Muscle layer of duodenum (tissue), 2 donors: ENCODE measurements at regions not wholly inside any gene's neighbourhood (a gene's known extent, or its start where the extent isn't known, plus 50 kb on each side); places are given as distances from the start of the nearest gene placed in this dataset.
"Not testable (repeated sequence)": the region's sequence is repeated elsewhere in the genome, so short reads cannot be mapped to it uniquely, and the experiment has no call there.

Experiments
- H3K27ac ChIP-seq: one replicate; pipeline ENCODE4 v1.7.0; 2013; ENCODE audit warnings: mild to moderate bottlenecking, low read length
- H3K27me3 ChIP-seq: one replicate; pipeline ENCODE4 v1.7.0; 2013; ENCODE audit warnings: low read depth, mild to moderate bottlenecking, control low read depth, low read length
- H3K36me3 ChIP-seq, 2 donors: one replicate each; pipeline ENCODE4 v1.7.0; 2013; ENCODE audit warnings: low read length in 2 of 2, control low read depth in 1 of 2, mild to moderate bottlenecking in 1 of 2; ENCODE audit not compliant: insufficient read depth in 2 of 2, control insufficient read depth in 1 of 2
- H3K4me1 ChIP-seq, 2 donors: one replicate each; pipeline ENCODE4 v1.7.0; 2013; ENCODE audit warnings: low read length in 2 of 2, mild to moderate bottlenecking in 2 of 2, control low read depth in 1 of 2, moderate library complexity in 1 of 2; ENCODE audit not compliant: insufficient read depth in 2 of 2, control insufficient read depth in 1 of 2
- H3K4me3 ChIP-seq, 2 donors: one replicate each; pipeline ENCODE4 v1.7.0; 2013; ENCODE audit warnings: low read length in 2 of 2, low read depth in 1 of 2, mild to moderate bottlenecking in 1 of 2
- H3K9me3 ChIP-seq, 2 donors: one replicate each; pipeline ENCODE4 v1.7.0; 2013; ENCODE audit warnings: low read length in 2 of 2, control low read depth in 1 of 2, mild to moderate bottlenecking in 1 of 2; ENCODE audit not compliant: control insufficient read depth in 1 of 2
- donor health status: healthy.

DNA sequence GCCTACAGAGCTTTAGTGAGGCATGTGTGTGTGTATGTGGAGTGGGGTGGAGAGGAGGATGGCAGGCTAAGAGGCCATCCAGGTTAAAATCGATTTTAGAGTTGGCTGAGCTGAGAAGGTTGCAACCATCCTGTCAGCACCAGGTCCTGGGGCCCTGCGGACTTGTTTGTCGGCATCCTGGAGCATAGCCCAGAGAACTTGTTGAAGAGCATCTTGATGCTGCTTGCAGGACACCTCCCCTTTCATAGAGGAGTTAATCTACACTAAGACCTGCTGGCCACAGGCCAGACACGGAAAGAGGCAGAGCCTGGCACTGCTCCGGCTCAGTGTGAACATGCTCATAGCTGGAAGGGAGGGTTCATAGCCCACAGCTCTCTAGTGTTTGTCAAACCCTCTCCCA lies 72.1 kb upstream of the RGPD5 start:
- no peaks in the 10 kb centered on the region for H3K4me1 ChIP-seq
- no peaks in the 10 kb centered on the region for H3K27me3 ChIP-seq
- H3K27ac ChIP-seq: no peak overlapping the region

DNA sequence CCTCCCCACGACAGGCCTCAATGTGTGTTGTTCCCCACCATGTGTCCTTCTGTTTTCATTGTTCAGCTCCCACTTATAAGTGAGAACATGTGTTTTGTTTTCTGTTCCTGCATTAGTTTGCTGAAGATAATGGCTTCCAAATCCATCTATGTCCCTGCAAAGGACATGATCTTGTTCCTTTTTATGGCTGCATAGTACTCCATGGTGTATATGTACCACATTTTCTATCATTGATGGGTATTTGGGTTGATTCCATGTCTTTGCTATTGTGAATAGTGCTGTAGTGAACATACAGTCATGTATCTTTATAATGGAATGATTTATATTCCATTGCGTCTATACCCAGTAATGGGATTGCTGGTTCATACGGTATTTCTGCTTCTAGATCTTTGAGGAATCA lies 71.5 kb upstream of the RGPD5 start:
- H3K27ac ChIP-seq, H3K9me3 ChIP-seq, H3K4me1 ChIP-seq, H3K36me3 ChIP-seq, H3K27me3 ChIP-seq, H3K4me3 ChIP-seq: not testable (repeated sequence)

More for the DNA sequence above, 72.1 kb upstream of the RGPD5 start:
- Histone ChIP-seq H3K4me3 (no peak overlapping the region), H3K36me3 (no peaks in the 10 kb centered on the region), H3K9me3 (no peaks in the 10 kb centered on the region)

GRCh38 chr2:109723153-109723552 lies 71.0 kb upstream of the RGPD5 start:
- H3K27me3 ChIP-seq, H3K4me1 ChIP-seq, H3K27ac ChIP-seq, H3K9me3 ChIP-seq, H3K4me3 ChIP-seq, H3K36me3 ChIP-seq: not testable (repeated sequence)

- H3K36me3 ChIP-seq: no peaks in the 10 kb centered on the region
- no peaks in the 10 kb centered on the region for H3K27me3 ChIP-seq
- no peak overlapping the region for H3K27ac ChIP-seq
- no peak overlapping the region for H3K4me3 ChIP-seq
- no peaks in the 10 kb centered on the region for H3K9me3 ChIP-seq
- H3K4me1 ChIP-seq: no peaks in the 10 kb centered on the region
Measured at GRCh38 chr2:109724533-109725460, 69.3 kb upstream of the RGPD5 start.

DNA sequence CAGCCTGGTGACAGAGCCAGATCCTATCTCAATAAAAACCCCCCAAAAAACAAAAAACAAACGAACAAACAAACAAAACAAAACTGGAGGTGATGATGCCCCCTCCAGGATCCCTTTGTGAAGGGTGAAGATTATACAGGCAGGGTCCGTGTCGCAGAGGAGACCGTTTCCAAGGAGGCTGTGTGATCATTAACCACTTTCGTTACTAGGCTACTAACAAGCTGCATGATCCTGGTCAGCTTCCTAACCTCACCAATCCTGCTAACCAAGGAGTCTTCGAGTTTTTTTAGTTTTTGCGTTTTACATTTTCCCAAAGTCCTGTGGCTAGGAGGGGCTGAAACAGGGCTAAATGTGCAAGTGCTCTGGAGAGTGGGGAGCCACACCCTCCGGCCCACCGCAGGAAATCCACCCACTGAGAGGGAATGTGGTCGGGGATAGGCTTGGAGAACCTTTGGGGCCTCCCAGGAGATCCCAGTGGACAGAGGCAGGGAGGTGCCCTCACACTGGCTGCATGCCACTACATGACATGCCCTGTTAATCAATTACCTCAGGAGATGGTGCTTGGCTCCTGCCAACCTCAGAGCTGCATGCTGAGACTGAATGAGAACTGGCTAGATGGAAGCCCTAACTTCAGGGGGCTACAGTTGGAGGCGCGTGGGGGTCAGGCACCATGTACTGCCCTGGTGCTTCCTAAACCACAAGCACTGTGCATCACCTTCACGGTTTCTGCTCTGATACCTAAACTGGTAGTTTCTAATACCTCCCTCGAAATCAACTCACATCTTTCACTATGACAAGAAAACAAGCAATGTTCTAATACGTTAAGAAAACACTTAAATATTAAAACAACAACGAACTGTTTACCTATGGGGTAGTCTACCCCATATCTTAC lies 67.5 kb upstream of the RGPD5 start:
- H3K27me3 ChIP-seq: no peaks in the 10 kb centered on the region
- H3K9me3 ChIP-seq: no peaks in the 10 kb centered on the region
- no peak overlapping the region for H3K4me3 ChIP-seq
- H3K27ac ChIP-seq: no peak overlapping the region
- H3K36me3 ChIP-seq: no peaks in the 10 kb centered on the region
- no peaks in the 10 kb centered on the region for H3K4me1 ChIP-seq

DNA sequence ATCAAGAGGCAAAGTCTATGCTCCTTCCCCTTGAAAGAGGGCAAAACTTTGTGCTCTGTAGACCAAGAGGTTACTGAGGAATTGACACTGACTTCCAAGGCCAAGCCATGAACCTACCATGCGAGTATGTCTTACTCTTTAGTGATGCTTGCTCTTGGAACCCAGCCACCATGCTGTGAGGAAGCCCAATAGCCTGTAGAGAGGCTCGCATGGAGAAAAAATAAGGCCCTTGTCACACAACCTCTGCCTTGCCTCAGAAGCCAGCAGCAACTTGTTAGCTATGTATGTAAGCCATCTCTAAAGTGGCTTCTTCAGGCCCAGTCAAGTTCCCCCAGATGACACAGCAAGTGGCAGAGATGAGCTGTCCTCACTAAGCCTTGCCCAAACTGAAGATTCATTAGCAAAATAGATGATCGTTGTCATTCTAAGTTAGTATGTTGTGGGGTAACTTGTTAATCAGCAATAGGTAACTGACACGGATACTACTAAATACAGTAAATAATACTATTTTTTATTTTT lies 66.1 kb upstream of the RGPD5 start:
- Histone ChIP-seq H3K9me3 (no peaks in the 10 kb centered on the region), H3K27me3 (no peaks in the 10 kb centered on the region), H3K36me3 (no peaks in the 10 kb centered on the region), H3K4me3 (no peak overlapping the region), H3K27ac (no peak overlapping the region), H3K4me1 (no peaks in the 10 kb centered on the region)

DNA sequence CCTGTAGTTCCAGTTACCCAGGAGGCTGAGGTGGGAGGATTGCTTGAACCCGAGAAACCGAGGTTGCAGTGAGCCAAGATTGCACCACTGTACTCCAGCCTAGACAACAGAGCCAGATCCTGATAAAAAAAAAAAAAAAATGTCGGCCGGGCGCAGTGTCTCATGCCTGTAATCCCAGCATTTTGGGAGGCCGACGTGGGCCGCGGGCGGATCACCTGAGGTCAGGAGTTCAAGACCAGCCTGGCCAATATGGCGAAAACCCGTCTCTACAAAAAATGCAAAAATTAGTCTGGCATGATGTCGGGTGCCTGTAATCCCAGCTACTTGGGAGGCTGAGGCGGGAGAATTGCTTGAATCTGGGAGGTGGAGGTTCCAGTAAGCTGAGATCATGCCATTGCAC lies 60.4 kb upstream of the RGPD5 start:
- H3K27ac ChIP-seq, H3K36me3 ChIP-seq, H3K4me3 ChIP-seq, H3K4me1 ChIP-seq, H3K9me3 ChIP-seq, H3K27me3 ChIP-seq: not testable (repeated sequence)

- no peaks in the 10 kb centered on the region for H3K4me1 ChIP-seq
- H3K4me3 ChIP-seq: no peak overlapping the region
- H3K27ac ChIP-seq: no peak overlapping the region
- no peaks in the 10 kb centered on the region for H3K9me3 ChIP-seq
- H3K27me3 ChIP-seq: no peaks in the 10 kb centered on the region
- H3K36me3 ChIP-seq: no peaks in the 10 kb centered on the region
Measured at GRCh38 chr2:109736177-109736827, 57.8 kb upstream of the RGPD5 start.
